ENCODE measurements at regions not wholly inside any gene's neighbourhood (a gene's known extent, or its start where the extent isn't known, plus 50 kb on each side); places are given as distances from the start of the nearest gene placed in this dataset.

DNA sequence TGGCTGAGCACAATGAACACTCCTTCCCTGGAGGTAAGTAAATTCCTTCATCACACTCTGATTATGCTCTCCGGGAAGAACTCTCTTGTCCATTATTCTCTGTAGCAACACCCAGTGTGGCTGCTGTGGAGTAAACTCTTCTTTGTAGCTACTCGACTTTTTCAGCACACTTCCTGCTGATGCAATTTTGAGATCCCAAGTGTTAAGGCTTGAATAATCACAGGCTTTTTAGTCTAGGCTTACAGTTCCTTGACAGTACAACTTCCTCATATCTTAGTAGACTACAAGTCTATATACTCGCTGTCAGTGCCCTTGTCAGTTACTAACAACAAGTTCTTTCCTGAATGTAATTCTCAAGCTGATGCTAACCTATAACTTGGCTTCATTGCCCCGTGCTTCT is 301.8 kb upstream of the API5 start:
- H3K27ac ChIP-seq (replicated peaks in 1 of 4) = no peak overlapping the region
- no peak for DNase-seq (ENCODE audit: extremely low spot score)
- intact Hi-C loops (cut with DNase I) = no loop called here
- H3K9me3 ChIP-seq = peaks cover 0 to 9% (median 0%) of the 10 kb centered on the region in 4 donors
- no peaks in the 10 kb centered on the region for H3K4me1 ChIP-seq
- 60% methylated on average over 4 of the region's 4 CpGs for WGBS
- no peaks in the 10 kb centered on the region for H3K27me3 ChIP-seq
- no peaks in the 10 kb centered on the region for H3K36me3 ChIP-seq
- H3K4me3 ChIP-seq = no peak overlapping the region
- TF ChIP-seq EP300 (IDR thresholded peaks at IDR 0.05) (no peak), POLR2A (IDR thresholded peaks at IDR 0.05; ENCODE audit: low read depth) (no peak), POLR2AphosphoS5 (IDR thresholded peaks at IDR 0.05) (no peak)
- TF ChIP-seq, protein P1, sequence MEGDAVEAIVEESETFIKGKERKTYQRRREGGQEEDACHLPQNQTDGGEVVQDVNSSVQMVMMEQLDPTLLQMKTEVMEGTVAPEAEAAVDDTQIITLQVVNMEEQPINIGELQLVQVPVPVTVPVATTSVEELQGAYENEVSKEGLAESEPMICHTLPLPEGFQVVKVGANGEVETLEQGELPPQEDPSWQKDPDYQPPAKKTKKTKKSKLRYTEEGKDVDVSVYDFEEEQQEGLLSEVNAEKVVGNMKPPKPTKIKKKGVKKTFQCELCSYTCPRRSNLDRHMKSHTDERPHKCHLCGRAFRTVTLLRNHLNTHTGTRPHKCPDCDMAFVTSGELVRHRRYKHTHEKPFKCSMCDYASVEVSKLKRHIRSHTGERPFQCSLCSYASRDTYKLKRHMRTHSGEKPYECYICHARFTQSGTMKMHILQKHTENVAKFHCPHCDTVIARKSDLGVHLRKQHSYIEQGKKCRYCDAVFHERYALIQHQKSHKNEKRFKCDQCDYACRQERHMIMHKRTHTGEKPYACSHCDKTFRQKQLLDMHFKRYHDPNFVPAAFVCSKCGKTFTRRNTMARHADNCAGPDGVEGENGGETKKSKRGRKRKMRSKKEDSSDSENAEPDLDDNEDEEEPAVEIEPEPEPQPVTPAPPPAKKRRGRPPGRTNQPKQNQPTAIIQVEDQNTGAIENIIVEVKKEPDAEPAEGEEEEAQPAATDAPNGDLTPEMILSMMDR (IDR thresholded peaks at IDR 0.05) = no peak

DNA sequence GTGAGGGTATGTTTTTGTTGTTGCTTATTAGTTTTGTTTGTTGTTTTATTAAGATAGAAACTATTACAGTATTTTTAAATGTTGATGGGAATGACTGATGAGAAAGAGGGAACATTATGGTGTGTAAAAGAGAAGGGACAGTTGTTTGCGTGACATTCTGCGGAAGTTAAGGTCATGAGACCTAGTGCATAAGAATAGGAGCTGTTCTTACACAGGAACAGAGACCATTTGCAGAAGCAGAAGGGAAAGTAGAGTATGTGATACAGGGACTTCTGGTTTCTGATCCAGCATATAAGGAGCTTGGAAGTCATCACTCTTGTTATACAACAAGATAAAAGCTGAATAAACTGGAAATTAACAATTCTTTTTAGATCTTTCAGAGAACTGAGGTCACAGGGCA is 299.2 kb upstream of the API5 start:
- WGBS = 67% methylated on average over 2 of the region's 2 CpGs
- intact Hi-C loops (cut with DNase I) = no loop called here
- Histone ChIP-seq H3K27me3 (no peaks in the 10 kb centered on the region), H3K4me3 (no peak overlapping the region), H3K36me3 (no peaks in the 10 kb centered on the region), H3K9me3 (no peaks in the 10 kb centered on the region), H3K4me1 (no peaks in the 10 kb centered on the region), H3K27ac (replicated peaks in 1 of 4) (no peak overlapping the region)
- no peak for TF ChIP-seq EP300 (IDR thresholded peaks at IDR 0.05)
- TF ChIP-seq POLR2A (IDR thresholded peaks at IDR 0.05; ENCODE audit: low read depth) = no peak
- no peak for TF ChIP-seq POLR2AphosphoS5 (IDR thresholded peaks at IDR 0.05)
- TF ChIP-seq, protein P1 (IDR thresholded peaks at IDR 0.05) = no peak
- DNase-seq (ENCODE audit: extremely low spot score) = no peak

DNA sequence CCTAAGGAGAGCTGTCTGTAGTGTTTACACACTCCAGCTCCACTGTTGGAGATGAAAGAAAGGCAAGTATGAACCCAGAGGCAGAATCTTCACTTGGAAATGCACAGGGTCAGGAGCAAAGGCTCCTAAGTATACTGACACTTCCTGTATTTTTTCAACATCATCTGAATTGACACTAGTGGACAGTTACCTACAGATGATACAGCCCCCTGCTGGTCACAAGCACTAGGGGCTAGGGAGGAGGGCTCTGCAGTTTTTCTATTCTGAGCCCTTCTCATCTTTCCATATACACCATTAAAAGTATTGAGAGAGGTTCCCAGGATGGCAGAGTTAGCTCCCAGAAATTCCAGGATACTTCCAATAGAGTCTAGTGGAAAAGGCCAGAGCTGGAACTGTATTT is 290.3 kb upstream of the API5 start:
- no peak for DNase-seq (ENCODE audit: extremely low spot score)
- no peak overlapping the region for H3K27ac ChIP-seq (replicated peaks in 1 of 4)
- no peak overlapping the region for H3K4me3 ChIP-seq
- H3K27me3 ChIP-seq = no peaks in the 10 kb centered on the region
- no peaks in the 10 kb centered on the region for H3K4me1 ChIP-seq
- no peaks in the 10 kb centered on the region for H3K36me3 ChIP-seq
- intact Hi-C loops (cut with DNase I) = no loop called here
- no peak for TF ChIP-seq POLR2AphosphoS5 (IDR thresholded peaks at IDR 0.05)
- H3K9me3 ChIP-seq = no peaks in the 10 kb centered on the region

DNA sequence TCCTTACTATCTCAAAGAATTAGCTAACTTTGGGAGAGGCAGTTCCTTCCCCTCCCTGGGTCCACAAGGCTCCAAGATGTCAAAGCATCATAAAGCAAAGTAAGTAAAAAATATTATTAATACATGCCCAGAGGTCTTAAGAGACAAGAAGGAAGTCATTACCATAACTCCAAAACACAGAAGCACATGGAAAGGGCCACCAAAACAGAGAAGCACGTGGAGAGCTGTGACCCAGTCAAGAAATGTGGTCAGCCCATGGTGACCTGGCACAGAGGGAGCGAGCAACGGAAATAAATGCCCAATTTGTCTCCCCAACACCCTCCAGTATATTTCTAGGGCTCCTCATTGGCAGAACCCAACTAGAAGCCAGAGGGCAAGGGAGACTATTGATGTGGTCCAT is 277.5 kb upstream of the API5 start:
- H3K9me3 ChIP-seq = no peaks in the 10 kb centered on the region
- H3K27me3 ChIP-seq = no peaks in the 10 kb centered on the region
- H3K4me3 ChIP-seq = no peak overlapping the region
- H3K27ac ChIP-seq (replicated peaks in 1 of 4) = no peak overlapping the region
- no peaks in the 10 kb centered on the region for H3K4me1 ChIP-seq
- TF ChIP-seq EP300 (IDR thresholded peaks at IDR 0.05) (no peak), POLR2A (IDR thresholded peaks at IDR 0.05; ENCODE audit: low read depth) (no peak), POLR2AphosphoS5 (IDR thresholded peaks at IDR 0.05) (no peak)
- no peak for DNase-seq (ENCODE audit: extremely low spot score)
- H3K36me3 ChIP-seq = no peaks in the 10 kb centered on the region
- 73% methylated on average over 3 of the region's 3 CpGs for WGBS
- intact Hi-C loops (cut with DNase I) = no loop called here

DNA sequence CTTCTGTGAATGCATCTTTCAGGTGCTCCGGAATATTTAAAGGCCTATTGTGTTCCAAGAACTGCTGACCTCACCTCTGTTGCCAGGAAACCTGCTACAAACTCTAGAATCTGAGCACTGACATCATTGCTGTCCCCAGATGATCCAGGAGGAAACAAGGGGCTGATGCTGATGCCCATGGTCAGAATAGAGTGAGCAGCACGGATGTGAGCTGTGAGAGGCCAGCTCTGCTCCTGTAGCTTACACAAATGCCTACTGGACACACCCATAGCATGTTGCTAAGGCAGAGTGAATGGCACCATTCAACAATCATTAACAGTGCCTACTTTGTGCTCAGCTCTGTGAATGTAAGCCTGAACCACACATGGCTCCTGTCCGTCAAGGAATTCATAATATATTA is 276.7 kb upstream of the API5 start:
- Histone ChIP-seq H3K4me1 (no peaks in the 10 kb centered on the region), H3K27me3 (no peaks in the 10 kb centered on the region), H3K36me3 (no peaks in the 10 kb centered on the region), H3K27ac (replicated peaks in 1 of 4) (no peak overlapping the region), H3K9me3 (no peaks in the 10 kb centered on the region), H3K4me3 (no peak overlapping the region)
- no peak for TF ChIP-seq EP300 (IDR thresholded peaks at IDR 0.05)
- no peak for TF ChIP-seq POLR2A (IDR thresholded peaks at IDR 0.05; ENCODE audit: low read depth)
- TF ChIP-seq POLR2AphosphoS5 (IDR thresholded peaks at IDR 0.05) = no peak
- TF ChIP-seq, protein P1 (IDR thresholded peaks at IDR 0.05) = no peak
- 50% methylated on average over 3 of the region's 3 CpGs for WGBS
- no peak for DNase-seq (ENCODE audit: extremely low spot score)
- intact Hi-C loops (cut with DNase I) = no loop called here

GRCh38 chr11:43053638-43054412 is 258.0 kb upstream of the API5 start:
- no peak for DNase-seq (ENCODE audit: extremely low spot score)
- no peaks in the 10 kb centered on the region for H3K36me3 ChIP-seq
- intact Hi-C loops (cut with DNase I) = no loop called here
- no peak overlapping the region for H3K4me3 ChIP-seq
- H3K27ac ChIP-seq (replicated peaks in 1 of 4) = no peak overlapping the region
- H3K27me3 ChIP-seq = no peaks in the 10 kb centered on the region
- WGBS = 28% methylated on average over 2 of the region's 2 CpGs
- no peaks in the 10 kb centered on the region for H3K9me3 ChIP-seq
- H3K4me1 ChIP-seq = no peaks in the 10 kb centered on the region
- TF ChIP-seq, protein P1 (IDR thresholded peaks at IDR 0.05) = no peak
- TF ChIP-seq POLR2AphosphoS5 (IDR thresholded peaks at IDR 0.05) (no peak), POLR2A (IDR thresholded peaks at IDR 0.05; ENCODE audit: low read depth) (no peak), EP300 (IDR thresholded peaks at IDR 0.05) (no peak)

Measured in esophagus muscularis mucosa (tissue), 4 donors.